ENCODE measurements at regions not wholly inside any gene's neighbourhood (a gene's known extent, or its start where the extent isn't known, plus 50 kb on each side); places are given as distances from the start of the nearest gene placed in this dataset.
"Not testable (repeated sequence)": the region's sequence is repeated elsewhere in the genome, so short reads cannot be mapped to it uniquely, and the experiment has no call there.

DNA sequence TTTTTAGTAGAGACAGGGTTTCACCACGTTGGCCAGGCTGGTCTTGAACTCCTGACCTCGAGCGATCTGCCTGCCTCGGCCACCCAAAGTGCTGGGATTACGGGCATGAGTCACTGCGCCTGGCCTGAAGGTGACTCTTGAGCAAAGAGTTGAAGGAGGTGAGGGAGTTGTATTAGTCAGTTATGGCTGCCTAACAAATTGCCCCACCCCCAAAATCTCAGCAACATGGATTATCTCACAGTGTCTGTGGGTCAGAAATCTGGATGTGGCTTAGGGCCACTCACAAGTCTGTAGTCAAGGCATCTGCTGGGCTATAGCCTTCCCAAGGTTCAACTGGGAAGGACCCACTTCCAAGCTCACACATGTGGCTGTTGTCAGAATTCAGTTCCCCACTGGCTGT is 52.8 kb upstream of the ADGRE5 start:
- no peak for DNase-seq (ENCODE audit: low spot score)

DNA sequence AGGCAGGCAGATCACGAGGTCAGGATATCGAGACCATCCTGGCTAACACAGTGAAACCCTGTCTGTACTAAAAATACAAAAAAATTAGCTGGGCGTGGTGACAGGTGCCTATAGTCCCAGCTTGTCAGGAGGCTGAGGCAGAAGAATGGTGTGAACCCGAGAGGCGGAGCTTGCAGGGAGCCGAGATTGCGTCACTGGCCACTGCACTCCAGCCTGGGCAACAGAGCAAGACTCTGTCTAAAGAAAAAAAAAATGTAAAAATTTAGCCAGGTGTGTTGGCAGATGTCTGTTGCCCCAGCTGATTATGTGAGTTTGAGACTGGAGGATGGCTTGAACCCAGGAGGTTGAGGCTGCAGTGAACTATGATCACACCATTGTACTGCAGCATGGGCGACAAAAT is 54.2 kb upstream of the ADGRE5 start:
- not testable (repeated sequence) for DNase-seq (ENCODE audit: low spot score)

- DNase-seq (ENCODE audit: low spot score) = no peak
These were observed 55.4 kb upstream of the ADGRE5 start for GRCh38 chr19:14325863-14326262.

DNA sequence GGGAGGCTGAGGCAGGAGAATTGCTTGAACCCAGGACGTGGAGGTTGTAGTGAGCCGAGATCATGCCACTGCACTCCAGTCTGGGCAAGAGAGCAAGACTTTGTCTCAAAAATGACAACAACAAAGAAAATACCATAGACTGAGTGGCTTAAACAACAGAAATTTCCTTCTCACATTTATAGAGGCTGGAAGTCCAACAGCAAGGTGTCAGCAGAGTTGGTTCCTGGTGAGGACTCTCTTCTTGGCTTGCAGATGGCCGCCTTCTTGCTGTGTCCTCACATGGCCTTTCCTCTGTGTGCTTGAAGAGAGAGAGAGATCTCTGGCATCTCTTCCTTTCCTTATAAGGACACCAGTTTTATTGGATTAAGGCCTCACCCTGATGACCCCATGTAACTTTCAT is 56.1 kb upstream of the ADGRE5 start:
- DNase-seq (ENCODE audit: low spot score) = no peak

DNA sequence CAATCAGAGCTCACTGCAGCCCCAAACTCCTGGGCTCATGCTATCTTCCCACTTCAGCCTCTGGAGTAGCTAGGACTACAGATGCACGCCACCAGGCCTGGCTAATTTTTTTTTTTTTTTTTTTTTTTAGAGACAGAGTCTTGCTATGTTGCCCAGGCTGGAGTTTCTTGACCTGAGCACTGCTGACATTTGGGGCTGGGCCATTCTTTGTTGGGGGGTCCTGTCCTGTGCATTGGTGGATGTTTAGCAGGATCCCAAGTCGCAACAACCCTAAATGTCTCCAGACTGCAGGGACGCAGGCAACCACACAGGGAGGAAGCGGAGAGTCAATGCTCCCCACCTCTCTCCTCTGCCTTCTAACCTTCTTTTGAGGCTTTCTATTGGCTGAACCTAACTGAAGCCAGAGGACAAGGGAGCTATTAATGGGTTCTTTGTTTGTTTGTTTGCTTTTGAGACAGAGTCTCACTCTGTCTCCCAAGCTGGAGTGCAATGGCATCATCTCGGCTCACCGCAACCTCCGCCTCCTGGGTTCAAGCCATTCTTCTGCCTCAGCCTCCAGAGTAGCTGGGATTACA is 58.3 kb upstream of the ADGRE5 start:
- peak; percentile 69 for DNase-seq (ENCODE audit: low spot score)

GRCh38 chr19:14320253-14320652 is 61.0 kb upstream of the ADGRE5 start:
- DNase-seq (ENCODE audit: low spot score) = no peak

- DNase-seq (ENCODE audit: low spot score) = not testable (repeated sequence)
These were observed 61.5 kb upstream of the ADGRE5 start for GRCh38 chr19:14319720-14320119.

DNA sequence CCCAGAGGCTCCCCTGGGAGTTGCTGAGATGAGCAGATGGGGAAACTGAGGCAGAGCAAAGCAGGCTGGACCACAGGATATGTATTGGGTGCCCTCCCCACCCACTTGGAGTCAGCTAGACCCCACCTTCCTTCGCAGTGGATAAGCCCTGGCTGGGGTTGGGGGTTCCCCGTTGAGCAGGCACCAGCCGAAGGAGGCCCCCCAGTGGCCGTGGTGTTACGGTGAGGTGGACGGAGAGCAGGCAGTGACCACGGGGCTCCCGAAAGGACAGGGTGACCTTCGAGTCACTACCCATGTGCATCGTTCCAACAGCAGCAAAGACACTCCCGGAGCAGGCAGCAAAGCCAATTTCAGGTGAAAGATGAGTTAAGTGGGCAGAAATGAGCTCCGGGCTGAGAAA is 62.4 kb upstream of the ADGRE5 start:
- no peak for DNase-seq (ENCODE audit: low spot score)

GRCh38 chr19:14317157-14317556 is 64.1 kb upstream of the ADGRE5 start:
- DNase-seq (ENCODE audit: low spot score) = no peak

- no peak for DNase-seq (ENCODE audit: low spot score)
These were observed 65.8 kb upstream of the ADGRE5 start for GRCh38 chr19:14315433-14315832.

DNA sequence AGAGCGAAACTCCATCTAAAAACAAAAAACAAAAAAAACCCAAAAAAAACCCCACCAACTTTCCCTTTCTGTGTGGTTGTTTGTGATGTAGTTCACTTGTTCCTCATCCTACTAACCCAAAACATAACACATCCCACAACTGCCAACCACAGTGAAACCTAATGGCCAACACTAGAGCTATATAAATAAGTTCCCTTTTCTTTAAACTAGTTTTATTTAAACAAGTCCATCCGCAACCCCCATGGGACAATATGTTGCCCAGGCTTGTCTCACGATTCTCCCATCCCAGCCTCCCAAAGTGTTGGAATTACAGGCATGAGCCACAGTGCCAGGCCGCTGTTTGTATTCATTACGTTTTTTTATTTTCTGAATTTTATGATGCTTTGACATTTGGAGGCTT is 71.2 kb upstream of the ADGRE5 start:
- DNase-seq (ENCODE audit: low spot score) = no peak

GRCh38 chr19:14305706-14306105 is 75.5 kb upstream of the ADGRE5 start:
- no peak for DNase-seq (ENCODE audit: low spot score)

DNA sequence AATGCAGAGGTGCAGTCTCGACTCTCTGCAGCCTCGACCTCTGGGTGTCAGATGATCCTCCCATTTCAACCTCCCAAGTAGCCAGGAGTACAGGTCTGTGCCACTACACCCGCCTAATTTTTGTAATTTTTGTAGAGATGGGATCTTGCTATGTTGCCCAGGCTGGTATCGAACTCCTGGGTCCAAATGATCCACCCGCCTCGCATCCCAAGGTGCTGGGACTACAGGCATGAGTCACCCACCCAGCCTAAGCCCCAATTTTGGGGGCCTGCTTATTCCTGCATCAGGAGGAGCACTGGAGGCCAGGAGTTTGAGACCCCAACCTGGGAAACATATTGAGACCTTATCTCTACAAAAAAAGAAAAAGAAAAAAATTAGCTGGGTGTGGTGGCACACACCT is 80.1 kb upstream of the ADGRE5 start:
- no peak for DNase-seq (ENCODE audit: low spot score)

DNA sequence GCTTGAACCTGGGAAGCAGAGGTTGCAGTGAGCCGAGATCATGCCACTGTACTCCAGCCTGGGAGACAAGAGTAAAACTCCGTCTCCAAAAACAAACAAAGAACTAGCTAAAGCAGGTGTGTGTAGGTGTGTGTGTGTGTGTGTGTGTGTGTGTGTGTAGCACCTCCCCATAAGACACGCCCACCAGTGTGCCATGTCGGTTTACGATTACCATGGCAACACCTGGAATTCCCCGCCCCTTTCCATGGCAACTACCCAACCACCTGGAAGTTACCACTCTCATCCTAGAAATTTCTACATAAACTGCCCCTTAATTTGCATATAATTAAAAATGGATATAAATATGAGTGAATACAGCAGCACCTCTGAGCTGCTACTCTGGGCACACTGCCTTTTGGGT is 80.9 kb upstream of the ADGRE5 start:
- no peak for DNase-seq (ENCODE audit: low spot score)

DNA sequence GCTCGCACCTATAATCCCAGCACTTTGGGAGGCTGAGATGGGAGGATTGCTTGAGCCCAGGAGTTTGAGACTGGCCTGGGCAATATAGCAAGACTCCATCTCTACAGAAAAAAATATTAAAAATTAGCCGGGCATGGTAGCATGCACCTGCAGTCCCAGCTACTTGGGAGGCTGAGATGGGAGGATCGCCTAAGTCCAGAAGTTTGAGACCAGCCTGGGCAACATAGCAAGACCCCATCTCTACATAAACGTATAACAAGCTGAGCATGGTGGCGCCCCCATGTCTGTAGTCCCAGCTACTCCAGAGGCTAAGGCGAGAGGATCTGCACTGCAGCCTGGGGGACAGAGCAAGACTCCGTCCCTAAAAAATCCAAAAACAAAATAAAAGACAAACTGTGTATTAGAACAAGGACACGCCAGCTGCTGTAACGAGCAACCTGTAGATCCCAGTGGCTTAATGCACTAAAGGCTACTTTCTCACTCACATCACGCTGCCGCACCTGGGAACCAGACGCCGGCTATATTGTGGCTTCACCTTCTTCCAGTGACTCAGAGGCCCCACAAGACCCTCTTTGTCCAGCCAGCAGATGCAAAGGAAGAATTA is 81.9 kb upstream of the ADGRE5 start:
- not testable (repeated sequence) for DNase-seq (ENCODE audit: low spot score)

GRCh38 chr19:14297883-14298576 is 83.2 kb upstream of the ADGRE5 start:
- DNase-seq (ENCODE audit: low spot score) = not testable (repeated sequence)

- DNase-seq (ENCODE audit: low spot score) = not testable (repeated sequence)
These were observed 86.3 kb upstream of the ADGRE5 start for GRCh38 chr19:14294974-14295373.

DNA sequence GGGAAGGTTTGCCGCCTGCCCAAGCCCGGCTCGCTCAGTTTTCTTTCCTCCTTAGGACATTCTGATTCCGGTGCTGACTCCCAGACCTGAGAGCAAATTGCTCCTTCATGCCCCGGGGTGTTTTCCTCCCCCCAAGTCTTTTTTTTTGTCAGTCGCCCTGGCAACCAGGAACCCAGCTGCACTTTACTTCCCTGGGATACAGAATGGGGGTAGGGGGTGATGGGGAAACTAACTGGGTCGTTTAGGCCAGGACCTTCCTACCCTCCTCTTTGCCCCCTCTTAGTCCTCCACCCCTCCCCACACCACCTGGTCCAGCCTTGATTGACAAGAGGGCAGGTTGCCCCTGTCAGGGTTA is 87.5 kb upstream of the ADGRE5 start:
- not testable (repeated sequence) for DNase-seq (ENCODE audit: low spot score)

GRCh38 chr19:14293101-14293815 is 87.3 kb upstream of the ADGRL1 start:
- not testable (repeated sequence) for DNase-seq (ENCODE audit: low spot score)

DNA sequence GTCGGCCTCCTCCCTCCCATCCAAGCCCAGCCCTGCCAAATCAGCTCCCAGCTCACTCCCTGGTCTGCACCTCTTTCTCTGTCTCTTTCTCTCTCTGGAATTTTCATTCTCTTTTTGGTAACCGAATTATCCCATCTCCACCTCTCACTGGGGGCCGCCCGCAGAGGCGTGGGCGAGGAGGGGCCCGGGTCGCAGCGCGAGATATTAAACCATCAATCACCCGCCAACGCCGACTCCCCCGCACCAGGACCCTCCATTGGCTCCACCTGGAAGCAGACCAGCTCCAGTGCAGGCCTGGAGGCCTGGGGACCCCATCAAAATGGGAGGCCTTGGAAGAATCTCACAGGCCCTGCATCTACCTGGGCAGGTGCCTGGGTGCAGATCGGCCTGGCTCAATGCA is 83.8 kb upstream of the ADGRL1 start:
- not testable (repeated sequence) for DNase-seq (ENCODE audit: low spot score)

GRCh38 chr19:14287837-14288236 is 81.9 kb upstream of the ADGRL1 start:
- DNase-seq (ENCODE audit: low spot score) = not testable (repeated sequence)

- DNase-seq (ENCODE audit: low spot score) = not testable (repeated sequence)
These were observed 80.6 kb upstream of the ADGRL1 start for GRCh38 chr19:14286594-14286993.

DNA sequence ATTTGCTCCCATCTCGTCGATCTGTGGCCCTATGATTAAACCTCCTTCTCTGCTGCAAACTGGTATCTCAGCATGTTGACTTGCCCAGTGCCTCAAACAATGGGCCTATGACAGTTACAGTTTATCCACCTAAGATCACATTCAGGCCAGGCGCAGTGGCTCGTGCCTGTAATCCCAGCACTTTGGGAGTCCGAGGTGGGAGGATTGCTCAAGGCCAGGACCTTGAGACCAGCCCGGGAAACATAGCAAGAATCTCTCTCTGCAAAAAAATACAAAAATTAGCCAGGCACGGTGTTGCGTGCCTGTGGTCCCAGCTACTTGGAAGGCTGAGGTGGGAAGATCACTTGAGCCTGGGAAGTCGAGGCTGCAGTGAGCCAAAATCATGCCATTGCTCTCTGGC is 79.8 kb upstream of the ADGRL1 start:
- not testable (repeated sequence) for DNase-seq (ENCODE audit: low spot score)

Measured in COLO829 (cell line).